GM12891 (cell line): ENCODE measurements at regions not wholly inside any gene's neighbourhood (a gene's known extent, or its start where the extent isn't known, plus 50 kb on each side); places are given as distances from the start of the nearest gene placed in this dataset.

Experiments
- DNase-seq: peaks from one replicate; pipeline ENCODE4 v3.0.0; 2011; ENCODE audit warnings: low spot score; ENCODE audit not compliant: insufficient read length
- FAIRE-seq: peaks from 2 replicates; lab custom pipeline; 2011; peaks lifted over from hg19 to GRCh38; lab: Jason Lieb, UNC
- PAX5 ChIP-seq: IDR thresholded peaks from 2 replicates; pipeline ENCODE4 v1.6.1; 2011; ENCODE audit warnings: low read length, moderate library complexity, mild to moderate bottlenecking; ENCODE audit not compliant: insufficient read depth, severe bottlenecking
- POLR2A ChIP-seq: IDR thresholded peaks from 2 replicates; pipeline ENCODE4 v1.6.1; 2011; ENCODE audit warnings: low read depth, low read length, control low read depth
- POLR2AphosphoS5 ChIP-seq: IDR thresholded peaks from 2 replicates; pipeline ENCODE4 v1.6.1; 2011; ENCODE audit warnings: low read depth, low read length, control low read depth
- POU2F2 ChIP-seq: IDR thresholded peaks from 2 replicates; pipeline ENCODE4 v1.6.1; 2011; ENCODE audit warnings: low read depth, mild to moderate bottlenecking, control low read depth, low read length, moderate library complexity
- SPI1 ChIP-seq: IDR thresholded peaks from 2 replicates; pipeline ENCODE4 v1.6.1; 2011; ENCODE audit warnings: low read depth, low read length, control low read depth
- TAF1 ChIP-seq: IDR thresholded peaks from 2 replicates; pipeline ENCODE4 v1.6.1; 2011; ENCODE audit warnings: low read depth, low read length, control low read depth

- DNase-seq (no peak), FAIRE-seq (no peak)
- no peak for TF ChIP-seq SPI1
- TF ChIP-seq PAX5, result no peak
Observed at GRCh38 chr4:30511751-30512150, 208.4 kb upstream of the PCDH7 start.

- DNase-seq (no peak), FAIRE-seq (no peak)
- no peak for TF ChIP-seq PAX5
- TF ChIP-seq POLR2AphosphoS5, result no peak
- TF ChIP-seq POLR2A, result no peak
- TF ChIP-seq SPI1, result no peak
- no peak for TF ChIP-seq TAF1
- no peak for TF ChIP-seq POU2F2
Observed at GRCh38 chr4:30518211-30518610, 202.0 kb upstream of the PCDH7 start.

GRCh38 chr4:30525662-30526315 is 194.4 kb upstream of the PCDH7 start:
- DNase-seq (no peak), FAIRE-seq (no peak)
- no peak for TF ChIP-seq PAX5
- no peak for TF ChIP-seq POLR2A
- no peak for TF ChIP-seq POLR2AphosphoS5
- no peak for TF ChIP-seq TAF1
- TF ChIP-seq SPI1, result no peak
- TF ChIP-seq POU2F2, result no peak

GRCh38 chr4:30535255-30535654 is 184.9 kb upstream of the PCDH7 start:
- no peak for TF ChIP-seq POLR2AphosphoS5
- TF ChIP-seq SPI1, result no peak
- no peak for TF ChIP-seq POLR2A
- no peak for TF ChIP-seq PAX5
- DNase-seq (no peak), FAIRE-seq (no peak)

GRCh38 chr4:30536231-30536630 is 183.9 kb upstream of the PCDH7 start:
- FAIRE-seq (no peak), DNase-seq (no peak)
- no peak for TF ChIP-seq POU2F2
- no peak for TF ChIP-seq SPI1
- no peak for TF ChIP-seq POLR2AphosphoS5
- TF ChIP-seq POLR2A, result no peak
- TF ChIP-seq PAX5, result no peak
- TF ChIP-seq TAF1, result no peak

DNA sequence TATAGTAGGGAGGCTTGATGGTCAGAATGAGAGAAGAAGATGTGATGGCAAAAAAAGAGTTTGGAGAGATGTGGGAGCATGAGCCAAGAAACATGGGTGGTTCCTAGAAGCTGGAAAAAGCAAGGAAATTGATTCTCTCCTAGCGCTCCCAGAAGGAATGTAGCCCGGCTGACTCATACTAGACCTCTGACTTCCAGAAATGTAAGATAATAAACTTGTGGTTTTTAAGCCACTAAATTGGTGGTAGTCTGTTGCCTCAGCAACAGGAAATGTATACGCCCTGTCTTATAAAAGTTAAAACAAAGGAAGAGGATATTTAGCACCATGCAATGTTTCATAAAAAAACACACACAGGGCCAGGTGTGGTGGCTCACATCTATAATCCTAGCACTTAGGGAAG is 182.7 kb upstream of the PCDH7 start:
- no peak for DNase-seq
- no peak for FAIRE-seq
- TF ChIP-seq POLR2AphosphoS5, result no peak
- no peak for TF ChIP-seq POU2F2
- TF ChIP-seq POLR2A, result no peak
- TF ChIP-seq TAF1, result no peak
- TF ChIP-seq PAX5, result no peak
- TF ChIP-seq SPI1, result no peak

GRCh38 chr4:30538794-30539193 is 181.4 kb upstream of the PCDH7 start:
- DNase-seq (no peak), FAIRE-seq (no peak)
- TF ChIP-seq POLR2AphosphoS5 (no peak), TAF1 (no peak)

GRCh38 chr4:30543057-30543456 is 177.1 kb upstream of the PCDH7 start:
- TF ChIP-seq POU2F2 (no peak), SPI1 (no peak), PAX5 (no peak), POLR2A (no peak), POLR2AphosphoS5 (no peak), TAF1 (no peak)
- FAIRE-seq (no peak), DNase-seq (no peak)

DNA sequence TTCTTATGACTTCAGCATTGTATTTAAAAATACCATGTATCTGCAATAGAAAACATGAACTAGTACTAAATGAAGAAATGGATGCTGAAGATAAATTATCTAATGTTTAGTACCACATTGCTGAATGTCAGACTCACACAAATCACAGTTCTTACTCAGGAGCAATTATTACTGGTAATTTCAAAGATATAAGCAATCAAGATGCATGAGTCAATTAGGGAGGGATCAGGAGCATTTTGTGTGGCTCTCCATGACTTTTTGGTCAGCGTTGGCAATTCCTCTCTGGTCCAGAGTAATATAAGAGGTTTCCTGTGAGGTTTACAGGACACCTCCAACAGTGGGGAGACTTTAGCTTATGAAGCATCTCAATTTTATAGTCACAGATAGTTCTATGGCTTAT is 167.0 kb upstream of the PCDH7 start:
- TF ChIP-seq SPI1, result no peak
- TF ChIP-seq POLR2AphosphoS5, result no peak
- TF ChIP-seq POU2F2, result no peak
- TF ChIP-seq TAF1, result no peak
- no peak for TF ChIP-seq POLR2A
- TF ChIP-seq PAX5, result no peak
- FAIRE-seq (no peak), DNase-seq (no peak)

DNA sequence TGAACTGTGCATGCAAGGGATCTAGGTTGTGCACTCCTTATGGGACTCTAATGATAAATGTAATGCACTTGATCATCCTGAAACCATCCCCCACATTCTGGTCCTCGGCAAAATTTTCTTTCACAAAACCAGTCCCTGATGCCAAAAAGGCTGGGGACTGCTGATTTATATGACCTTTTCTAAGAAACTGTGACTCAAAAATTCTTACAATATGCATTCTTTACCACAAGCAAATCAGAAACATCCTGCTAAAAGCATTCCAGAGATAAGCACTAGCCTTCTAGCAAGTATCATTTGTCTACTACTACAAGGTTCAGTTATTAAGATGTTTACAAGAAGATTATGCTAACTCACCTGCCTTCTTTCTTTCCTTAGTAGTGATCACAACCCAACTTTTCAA is 166.5 kb upstream of the PCDH7 start:
- no peak for FAIRE-seq
- no peak for TF ChIP-seq SPI1
- no peak for TF ChIP-seq PAX5
- no peak for TF ChIP-seq POLR2AphosphoS5
- TF ChIP-seq POLR2A, result no peak
- no peak for DNase-seq
